Loucy (cell line): ENCODE measurements at regions not wholly inside any gene's neighbourhood (a gene's known extent, or its start where the extent isn't known, plus 50 kb on each side); places are given as distances from the start of the nearest gene placed in this dataset.

ENCODE experiments used
- H2AFZ ChIP-seq: fragments of 200-600 bp; sonication (generic); 2 replicates; pipeline ENCODE4 v1.6.0; 2016; ENCODE audit warnings: antibody characterized with exemption, mild to moderate bottlenecking, low read length, moderate library complexity
- H3F3A ChIP-seq: fragments of 200-600 bp; 2 replicates; pipeline ENCODE4 v1.6.0; 2016; ENCODE audit warnings: antibody characterized with exemption, low read depth, mild to moderate bottlenecking
- H3K27me3 ChIP-seq: fragments of 200-600 bp; sonication (generic); 2 replicates; pipeline ENCODE4 v1.6.1; 2014; ENCODE audit warnings: low read length, mild to moderate bottlenecking; ENCODE audit not compliant: insufficient read depth, poor library complexity, severe bottlenecking
- H3K36me3 ChIP-seq: fragments of 200-600 bp; sonication (generic); 2 replicates; pipeline ENCODE4 v1.6.1; 2016; ENCODE audit warnings: low read length; ENCODE audit not compliant: insufficient read depth
- H3K4me1 ChIP-seq: fragments of 200-600 bp; sonication (generic); 2 replicates; pipeline ENCODE4 v1.5.1; 2014; ENCODE audit warnings: low read length, mild to moderate bottlenecking; ENCODE audit not compliant: insufficient read depth, poor library complexity, severe bottlenecking
- H3K4me2 ChIP-seq: fragments of 200-600 bp; sonication (generic); 2 replicates; pipeline ENCODE4 v1.6.0; 2014; ENCODE audit warnings: antibody characterized with exemption, low read length, low read depth, mild to moderate bottlenecking; ENCODE audit not compliant: poor library complexity, severe bottlenecking
- H3K4me3 ChIP-seq: fragments of 200-600 bp; sonication (generic); 2 replicates; pipeline ENCODE4 v1.5.1; 2014; ENCODE audit warnings: low read length, mild to moderate bottlenecking, mixed read lengths; ENCODE audit not compliant: poor library complexity, severe bottlenecking
- H3K79me2 ChIP-seq: fragments of 200-600 bp; sonication (generic); 2 replicates; pipeline ENCODE4 v1.6.1; 2014; ENCODE audit warnings: low read length; ENCODE audit not compliant: insufficient read depth
- H3K9ac ChIP-seq: fragments of 200-600 bp; sonication (generic); 2 replicates; pipeline ENCODE4 v1.6.0; 2014; ENCODE audit warnings: mild to moderate bottlenecking, low read depth, low read length, moderate library complexity; ENCODE audit not compliant: poor library complexity, severe bottlenecking
- H3K9me2 ChIP-seq: fragments of 200-600 bp; sonication (generic); replicated peaks from 2 replicates; pipeline ENCODE4 v1.6.1; 2016; ENCODE audit warnings: low read depth, low read length, mixed read lengths
- H3K9me3 ChIP-seq: fragments of 200-600 bp; sonication (generic); 2 replicates; pipeline ENCODE4 v1.6.1; 2014; ENCODE audit warnings: mild to moderate bottlenecking, antibody characterized with exemption, low read length, low read depth; ENCODE audit not compliant: insufficient read depth
- H4K20me1 ChIP-seq: fragments of 200-600 bp; sonication (generic); 2 replicates; pipeline ENCODE4 v1.6.0; 2014; ENCODE audit warnings: antibody characterized with exemption, low read length, mild to moderate bottlenecking; ENCODE audit not compliant: insufficient read depth, poor library complexity, severe bottlenecking
- EZH2phosphoT487 ChIP-seq: fragments of 200-600 bp; IDR thresholded peaks from 2 replicates; pipeline ENCODE4 v1.6.1; 2018; ENCODE audit warnings: antibody characterized with exemption, mild to moderate bottlenecking, moderate library complexity, borderline replicate concordance
- TF ChIP-seq, protein P1 (sequence below): fragments of 200-600 bp; sonication (generic); conservative IDR thresholded peaks from 2 replicates; pipeline ENCODE4 v1.5.1; 2014; ENCODE audit warnings: mild to moderate bottlenecking, antibody characterized with exemption, low read length

DNA sequence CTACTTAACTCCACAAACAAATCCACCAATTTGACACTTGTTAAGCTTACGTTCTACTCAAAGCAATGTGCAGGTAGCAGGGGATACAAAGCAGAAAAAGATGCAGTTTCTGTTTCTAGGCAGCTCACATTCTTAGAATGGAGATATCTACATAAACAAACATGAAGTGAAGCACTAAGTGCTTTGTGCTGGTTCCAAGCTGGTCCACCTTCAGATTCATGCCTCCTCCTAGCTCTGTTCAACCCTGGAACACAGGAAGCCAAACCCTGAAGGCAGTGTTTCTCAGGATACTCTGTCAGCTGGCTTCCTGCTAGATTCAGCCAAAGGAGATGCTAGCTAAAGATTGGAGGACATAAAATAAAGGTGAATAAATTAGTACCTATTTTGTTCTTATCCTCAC, 55.3 kb upstream of the NOL4 start:
- H3K4me2 ChIP-seq = no peak overlapping the region
- H3K9ac ChIP-seq = no peak overlapping the region
- H4K20me1 ChIP-seq = no peaks in the 10 kb centered on the region
- H3K36me3 ChIP-seq = no peaks in the 10 kb centered on the region
- H2AFZ ChIP-seq = no peak overlapping the region
- H3F3A ChIP-seq = no peaks in the 10 kb centered on the region
- H3K79me2 ChIP-seq = no peaks in the 10 kb centered on the region
- TF ChIP-seq, protein P1, sequence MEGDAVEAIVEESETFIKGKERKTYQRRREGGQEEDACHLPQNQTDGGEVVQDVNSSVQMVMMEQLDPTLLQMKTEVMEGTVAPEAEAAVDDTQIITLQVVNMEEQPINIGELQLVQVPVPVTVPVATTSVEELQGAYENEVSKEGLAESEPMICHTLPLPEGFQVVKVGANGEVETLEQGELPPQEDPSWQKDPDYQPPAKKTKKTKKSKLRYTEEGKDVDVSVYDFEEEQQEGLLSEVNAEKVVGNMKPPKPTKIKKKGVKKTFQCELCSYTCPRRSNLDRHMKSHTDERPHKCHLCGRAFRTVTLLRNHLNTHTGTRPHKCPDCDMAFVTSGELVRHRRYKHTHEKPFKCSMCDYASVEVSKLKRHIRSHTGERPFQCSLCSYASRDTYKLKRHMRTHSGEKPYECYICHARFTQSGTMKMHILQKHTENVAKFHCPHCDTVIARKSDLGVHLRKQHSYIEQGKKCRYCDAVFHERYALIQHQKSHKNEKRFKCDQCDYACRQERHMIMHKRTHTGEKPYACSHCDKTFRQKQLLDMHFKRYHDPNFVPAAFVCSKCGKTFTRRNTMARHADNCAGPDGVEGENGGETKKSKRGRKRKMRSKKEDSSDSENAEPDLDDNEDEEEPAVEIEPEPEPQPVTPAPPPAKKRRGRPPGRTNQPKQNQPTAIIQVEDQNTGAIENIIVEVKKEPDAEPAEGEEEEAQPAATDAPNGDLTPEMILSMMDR = no peak
- no peak for TF ChIP-seq EZH2phosphoT487
- H3K4me1 ChIP-seq = no peaks in the 10 kb centered on the region
- H3K27me3 ChIP-seq = no peaks in the 10 kb centered on the region
- 0 out of 2 replicates have a peak, but pooled peaks cover 3% of the 10 kb centered on the region for H3K9me2 ChIP-seq
- H3K9me3 ChIP-seq = no peaks in the 10 kb centered on the region
- no peak overlapping the region for H3K4me3 ChIP-seq

DNA sequence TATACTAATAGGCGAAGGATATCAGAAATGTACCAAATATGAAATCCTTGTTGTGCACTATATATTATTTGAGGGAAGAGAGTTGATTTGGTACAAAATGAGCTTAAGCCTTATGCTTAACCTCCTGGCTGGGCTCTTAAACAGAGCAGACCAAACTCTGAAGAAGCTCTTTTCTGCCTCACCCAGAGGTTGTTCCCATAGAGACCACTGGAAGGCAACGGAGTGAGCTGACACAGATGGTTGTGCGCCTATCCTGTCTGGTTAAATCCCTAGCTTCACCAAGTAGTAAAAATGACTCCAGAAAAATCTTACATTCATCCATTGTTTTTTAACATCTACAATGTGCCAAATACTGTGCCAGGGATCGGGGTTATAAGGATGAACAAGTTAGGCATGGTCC, 55.9 kb upstream of the NOL4 start:
- no peaks in the 10 kb centered on the region for H3K9me3 ChIP-seq
- H3K4me1 ChIP-seq = no peaks in the 10 kb centered on the region
- no peak overlapping the region for H3K4me2 ChIP-seq
- no peaks in the 10 kb centered on the region for H3F3A ChIP-seq
- no peak overlapping the region for H3K4me3 ChIP-seq
- no peak overlapping the region for H3K9ac ChIP-seq
- H3K36me3 ChIP-seq = no peaks in the 10 kb centered on the region
- no peaks in the 10 kb centered on the region for H3K79me2 ChIP-seq
- no peak for TF ChIP-seq EZH2phosphoT487
- TF ChIP-seq, protein P1 = no peak
- no peaks in the 10 kb centered on the region for H3K27me3 ChIP-seq
- H4K20me1 ChIP-seq = no peaks in the 10 kb centered on the region
- H3K9me2 ChIP-seq = 0 out of 2 replicates have a peak, but pooled peaks cover 3% of the 10 kb centered on the region
- H2AFZ ChIP-seq = no peak overlapping the region

DNA sequence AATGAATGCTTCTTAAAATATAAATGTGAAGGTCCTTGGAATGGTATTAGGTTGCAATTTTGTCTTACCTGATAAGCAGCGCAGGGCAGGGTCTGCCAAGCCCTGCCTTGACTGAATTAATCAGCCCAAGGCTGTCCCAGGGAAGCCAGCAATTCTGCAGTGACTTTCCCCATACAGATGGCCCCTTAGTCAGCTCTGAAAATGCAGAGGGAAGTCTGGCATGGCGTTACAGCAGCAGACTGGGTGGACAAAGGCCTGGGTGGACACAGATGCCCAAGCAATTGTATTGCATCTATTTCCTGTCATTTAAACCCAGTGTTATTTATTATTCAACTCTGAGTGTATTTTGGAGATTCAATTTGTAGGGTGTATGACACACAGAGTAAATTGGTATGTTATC, 56.6 kb upstream of the NOL4 start:
- no peak overlapping the region for H3K9ac ChIP-seq
- no peak overlapping the region for H3K4me3 ChIP-seq
- no peak overlapping the region for H2AFZ ChIP-seq
- no peaks in the 10 kb centered on the region for H3K79me2 ChIP-seq
- no peaks in the 10 kb centered on the region for H3F3A ChIP-seq
- H3K27me3 ChIP-seq = no peaks in the 10 kb centered on the region
- no peak for TF ChIP-seq EZH2phosphoT487
- TF ChIP-seq, protein P1 = no peak
- no peaks in the 10 kb centered on the region for H3K4me1 ChIP-seq
- no peaks in the 10 kb centered on the region for H4K20me1 ChIP-seq
- no peaks in the 10 kb centered on the region for H3K9me3 ChIP-seq
- no peaks in the 10 kb centered on the region for H3K36me3 ChIP-seq
- no peak overlapping the region for H3K4me2 ChIP-seq
- H3K9me2 ChIP-seq = 0 out of 2 replicates have a peak, but pooled peaks cover 3% of the 10 kb centered on the region
